ENCODE measurements at regions not wholly inside any gene's neighbourhood (a gene's known extent, or its start where the extent isn't known, plus 50 kb on each side); places are given as distances from the start of the nearest gene placed in this dataset.

- no peak for DNase-seq (ENCODE audit: low read depth in 1 of 2, low spot score in 1 of 2)
Measured at GRCh38 chrX:2640436-2641150, 50.5 kb upstream of the CD99 start.

DNA sequence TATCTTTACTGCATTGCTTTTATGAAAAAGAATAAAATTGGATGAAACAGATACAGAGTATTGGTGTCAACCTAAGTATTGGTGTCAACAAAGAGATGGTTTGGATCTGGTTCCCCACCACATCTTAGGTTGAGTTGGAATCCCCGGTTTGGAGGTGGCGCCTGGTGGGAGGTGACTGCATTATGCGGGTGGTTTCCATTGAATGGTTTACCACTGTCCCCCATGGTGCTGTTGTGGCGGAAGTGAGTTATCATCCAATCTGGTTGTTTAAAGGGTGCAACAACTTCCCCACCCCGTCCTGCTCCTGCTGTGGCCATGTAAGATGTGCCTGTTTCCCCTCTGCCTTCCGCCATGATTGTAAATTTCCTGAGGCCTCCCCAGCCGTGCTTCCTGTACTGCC lies 52.8 kb upstream of the CD99 start:
- DNase-seq (ENCODE audit: low read depth in 1 of 2, low spot score in 1 of 2): no peak

DNA sequence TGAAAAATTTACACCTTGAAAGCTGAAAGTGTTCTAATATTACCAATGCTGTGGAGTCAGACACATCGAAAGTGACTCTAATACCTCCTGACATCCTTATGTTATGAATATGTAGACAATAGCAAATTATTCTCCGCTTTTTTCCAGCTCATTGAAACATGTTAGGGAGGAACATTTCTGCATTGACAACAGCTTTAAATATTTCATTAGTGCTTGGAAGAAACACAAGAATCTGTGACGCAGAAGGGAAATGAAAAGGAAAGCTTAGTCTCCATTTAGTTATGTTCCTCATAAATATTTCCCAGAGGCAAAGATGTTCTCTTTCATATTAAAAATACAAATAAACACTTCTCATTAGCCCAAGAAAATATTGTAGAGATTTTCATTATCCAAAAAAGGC lies 55.8 kb upstream of the CD99 start:
- DNase-seq (ENCODE audit: low read depth in 1 of 2, low spot score in 1 of 2): no peak

GRCh38 chrX:2632533-2633504 lies 58.3 kb upstream of the CD99 start:
- DNase-seq (ENCODE audit: low read depth in 1 of 2, low spot score in 1 of 2): no peak

GRCh38 chrX:2631743-2632532 lies 59.2 kb upstream of the CD99 start:
- DNase-seq (ENCODE audit: low read depth in 1 of 2, low spot score in 1 of 2): no peak

- DNase-seq (ENCODE audit: low read depth in 1 of 2, low spot score in 1 of 2): peak in 1 of 2 donors; percentile 41
Measured at GRCh38 chrX:2630935-2631742, 60.0 kb upstream of the CD99 start.

DNA sequence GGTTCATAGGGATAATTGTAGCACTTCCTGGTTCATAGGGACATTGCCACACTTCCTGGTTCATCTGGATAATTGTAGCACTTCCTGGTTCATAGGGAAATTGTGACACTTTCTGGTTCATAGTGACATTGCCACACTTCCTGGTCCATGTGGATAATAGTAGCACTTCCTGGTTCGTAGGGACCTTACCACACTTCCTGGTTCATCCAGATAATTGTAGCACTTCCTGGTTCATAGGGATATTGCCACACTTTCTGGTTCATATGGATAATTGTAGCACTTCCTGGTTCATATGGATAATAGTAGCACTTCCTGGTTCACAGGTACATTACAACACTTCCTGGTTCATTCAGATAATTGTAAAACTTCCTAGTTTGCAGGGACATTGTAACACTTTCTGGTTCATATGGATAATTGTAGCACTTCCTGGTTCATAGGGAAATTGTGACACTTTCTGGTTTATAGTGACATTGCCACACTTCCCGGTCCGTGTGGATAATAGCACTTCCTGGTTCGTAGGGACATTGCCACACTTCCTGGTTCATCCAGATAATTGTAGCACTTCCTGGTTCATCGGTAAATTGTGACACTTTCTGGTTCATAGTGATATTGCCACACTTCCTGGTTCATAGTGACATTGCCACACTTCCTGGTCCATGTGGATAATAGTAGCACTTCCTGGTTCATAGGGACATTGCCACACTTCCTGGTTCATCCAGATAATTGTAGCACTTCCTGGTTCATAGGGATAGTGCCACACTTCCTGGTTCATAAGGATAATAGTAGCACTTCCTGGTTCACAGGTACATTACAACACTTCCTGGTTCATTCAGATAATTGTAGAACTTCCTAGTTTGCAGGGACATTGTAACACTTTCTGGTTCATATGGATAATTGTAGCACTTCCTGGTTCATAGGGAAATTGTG lies 60.8 kb upstream of the CD99 start:
- DNase-seq (ENCODE audit: low read depth in 1 of 2, low spot score in 1 of 2): peak in 1 of 2 donors; percentile 57

- DNase-seq (ENCODE audit: low read depth in 1 of 2, low spot score in 1 of 2): no peak
Measured at GRCh38 chrX:2629316-2630007, 61.6 kb upstream of the CD99 start.

- no peak for DNase-seq (ENCODE audit: low read depth in 1 of 2, low spot score in 1 of 2)
Measured at GRCh38 chrX:2628751-2629315, 62.3 kb upstream of the CD99 start.

DNA sequence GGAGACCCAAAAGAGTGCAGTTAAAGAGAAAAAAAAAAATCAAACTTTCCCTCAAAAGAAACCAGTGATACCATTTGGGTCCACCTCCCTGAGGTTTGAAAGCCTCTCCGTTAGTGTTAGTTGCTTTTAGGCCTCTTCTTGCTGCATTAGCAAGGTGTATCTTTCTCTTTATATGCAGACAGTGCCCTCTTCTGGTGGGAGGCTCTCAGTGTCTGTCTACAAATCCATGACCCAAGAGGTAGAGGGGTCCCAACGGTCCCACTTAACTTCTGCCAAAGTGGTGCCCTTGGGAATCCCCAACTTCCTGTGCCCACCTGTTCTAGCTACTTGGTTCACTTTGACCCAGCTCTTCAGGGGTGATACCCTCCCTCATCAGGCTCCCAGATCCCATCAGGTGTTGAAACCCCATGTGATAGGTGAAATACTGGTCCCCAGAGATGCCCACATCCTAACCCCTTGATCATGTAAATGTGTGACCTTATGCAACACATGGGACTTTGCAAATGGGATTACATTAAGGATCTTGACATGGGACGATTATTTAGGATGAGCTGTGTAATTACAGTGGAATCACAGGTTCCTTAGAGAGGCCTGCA lies 63.7 kb upstream of the CD99 start:
- DNase-seq (ENCODE audit: low read depth in 1 of 2, low spot score in 1 of 2): peak in 1 of 2 donors; percentile 42

GRCh38 chrX:2626750-2627149 lies 64.3 kb upstream of the CD99 start:
- DNase-seq (ENCODE audit: low read depth in 1 of 2, low spot score in 1 of 2): no peak

- DNase-seq (ENCODE audit: low read depth in 1 of 2, low spot score in 1 of 2): no peak
Measured at GRCh38 chrX:2620576-2620975, 70.5 kb upstream of the CD99 start.

GRCh38 chrX:2618516-2618915 lies 72.6 kb upstream of the CD99 start:
- DNase-seq (ENCODE audit: low read depth in 1 of 2, low spot score in 1 of 2): no peak

DNA sequence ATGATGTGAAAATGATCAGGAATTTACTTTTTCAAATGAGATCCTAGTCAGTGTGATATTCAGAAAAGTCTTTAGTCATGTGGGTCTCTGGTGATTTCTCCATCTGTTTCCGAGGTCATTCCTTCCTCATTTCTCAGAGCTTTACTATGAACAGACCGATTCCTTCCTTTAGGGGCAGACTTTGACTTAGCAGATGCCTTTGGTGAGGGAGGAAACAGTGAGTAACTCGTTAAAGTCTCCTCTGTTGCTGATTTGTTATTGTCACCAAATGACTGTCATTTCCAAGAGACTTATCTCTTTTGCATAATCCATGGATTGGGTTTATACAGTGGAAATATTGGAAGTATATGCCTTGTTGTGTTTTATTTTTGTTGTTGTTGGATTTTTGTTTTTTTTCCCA lies 76.2 kb upstream of the CD99 start:
- no peak for DNase-seq (ENCODE audit: low read depth in 1 of 2, low spot score in 1 of 2)

DNA sequence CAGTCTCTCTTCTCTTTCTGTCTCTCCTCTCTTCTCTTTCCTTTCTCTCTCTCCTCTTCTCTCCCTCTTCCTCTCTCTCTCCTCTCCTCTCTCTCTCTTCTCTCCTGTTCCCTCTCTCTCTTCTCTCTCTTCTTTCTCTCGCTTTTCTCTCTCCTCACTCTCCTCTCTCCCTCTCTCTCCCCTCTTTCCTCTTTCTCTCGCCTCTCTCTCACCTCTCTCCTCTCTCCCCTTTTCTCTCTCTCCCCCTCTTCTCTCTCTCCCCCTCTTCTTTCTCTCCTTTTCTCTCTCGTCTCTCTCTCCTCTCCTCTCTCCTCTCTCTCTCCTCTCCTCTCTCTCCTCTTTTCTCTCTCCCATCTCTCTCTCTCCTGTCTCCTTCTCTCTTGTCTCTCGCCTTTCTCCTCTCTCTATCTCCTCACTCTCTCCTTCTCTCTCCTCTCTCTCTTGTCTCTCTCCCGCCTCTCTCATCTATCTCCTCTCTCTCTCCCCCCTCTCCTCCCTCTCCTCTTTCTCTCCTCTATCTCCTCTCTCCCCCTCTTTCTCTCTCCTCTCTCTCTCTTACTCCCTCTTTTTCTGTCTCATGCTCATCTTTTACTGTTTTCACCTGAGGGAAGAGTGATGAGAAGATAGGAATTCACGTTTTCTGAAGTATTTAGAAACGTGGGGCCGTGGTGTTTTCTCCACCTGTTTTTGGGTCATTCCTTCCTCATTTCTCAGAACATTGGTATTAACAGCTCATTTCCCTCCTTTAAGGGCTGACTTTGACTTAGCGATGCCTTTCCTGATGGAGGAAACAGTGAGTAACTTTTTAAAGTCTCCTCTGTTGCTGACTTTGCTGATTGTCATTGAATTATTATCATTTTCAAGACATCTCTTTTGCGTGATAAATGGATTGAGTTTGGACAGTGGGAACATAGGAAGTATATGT lies 80.6 kb upstream of the CD99 start:
- DNase-seq (ENCODE audit: low read depth in 1 of 2, low spot score in 1 of 2): no peak

DNA sequence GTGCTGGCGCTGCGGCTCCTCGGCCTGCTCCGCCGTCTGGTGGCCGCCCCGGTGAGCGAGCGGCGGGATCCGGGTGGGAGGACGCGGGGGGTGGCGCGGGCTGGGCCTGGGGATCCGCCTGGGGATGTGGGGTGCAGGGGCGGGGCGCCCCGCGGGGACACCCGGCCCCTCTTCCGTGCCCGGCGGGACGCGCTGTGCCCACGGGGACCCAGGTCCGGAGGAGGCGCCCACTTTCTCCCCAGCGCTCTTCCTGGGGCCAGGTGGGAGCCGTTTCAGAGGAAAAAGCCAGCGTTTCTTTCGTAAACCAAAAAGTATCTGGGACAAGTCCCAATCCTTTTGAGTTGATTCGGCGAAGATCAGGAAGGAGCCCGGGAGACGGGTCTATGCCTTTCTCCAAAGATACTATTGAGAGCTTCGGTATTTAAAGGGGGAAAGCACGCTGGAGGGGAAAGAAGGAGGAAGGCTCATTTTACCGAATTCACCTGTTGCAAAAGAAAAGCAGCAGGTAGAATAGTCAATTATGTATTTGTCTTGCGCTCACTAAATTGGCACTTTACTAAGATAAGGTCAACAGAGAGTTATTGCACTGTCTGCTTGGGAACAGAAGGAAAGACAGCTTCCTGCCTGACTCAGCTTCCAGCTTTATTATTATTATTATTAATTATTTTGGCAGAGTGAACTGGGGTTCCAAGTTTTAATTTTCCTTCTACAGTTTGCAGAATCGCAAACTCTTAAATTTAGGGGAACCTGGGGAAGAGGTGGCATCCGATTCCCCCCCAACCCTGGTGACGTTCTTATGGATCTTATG lies 81.5 kb upstream of the CD99 start:
- DNase-seq (ENCODE audit: low read depth in 1 of 2, low spot score in 1 of 2): no peak

Data from activated CD4-positive, alpha-beta T cell treated with anti-CD3 and anti-CD28 coated beads, Interleukin-2, amount 50 U/mL, for 24 hours (primary cell).